GM23338 (cell line): ENCODE measurements at regions not wholly inside any gene's neighbourhood (a gene's known extent, or its start where the extent isn't known, plus 50 kb on each side); places are given as distances from the start of the nearest gene placed in this dataset.

Experiments used
- ATAC-seq: fragments of 200-7000 bp; cut with Tn5 transposase; 3 replicates; pipeline ENCODE4 v1.9.1; 2020
- DNase-seq: peaks from one replicate; pipeline ENCODE4 v3.0.0-alpha.2; 2015; ENCODE audit warnings: low spot score
- H2AFZ ChIP-seq: fragments of 200-600 bp; sonication (generic); 2 replicates; pipeline ENCODE4 v1.8.0; 2016; ENCODE audit warnings: antibody characterized with exemption, mild to moderate bottlenecking, moderate library complexity
- H3F3A ChIP-seq: fragments of 200-600 bp; sonication (generic); replicated peaks from 2 replicates; pipeline ENCODE4 v1.8.0; 2017; ENCODE audit warnings: antibody characterized with exemption, mixed run types, low read depth
- H3K27ac ChIP-seq: fragments of 200-600 bp; sonication (generic); 2 replicates; pipeline ENCODE4 v1.6.1; 2016; ENCODE audit warnings: low read depth
- H3K27me3 ChIP-seq: fragments of 200-600 bp; sonication (generic); 2 replicates; pipeline ENCODE4 v1.8.0; 2016; ENCODE audit warnings: mild to moderate bottlenecking, mixed run types, moderate library complexity; ENCODE audit not compliant: insufficient read depth
- H3K36me3 ChIP-seq: fragments of 200-600 bp; sonication (generic); 2 replicates; pipeline ENCODE4 v1.8.0; 2016; ENCODE audit warnings: mild to moderate bottlenecking; ENCODE audit not compliant: insufficient read depth
- H3K4me1 ChIP-seq: fragments of 200-600 bp; sonication (generic); 2 replicates; pipeline ENCODE4 v1.8.0; 2016; ENCODE audit warnings: mild to moderate bottlenecking, moderate library complexity; ENCODE audit not compliant: insufficient read depth
- H3K4me2 ChIP-seq: fragments of 200-600 bp; sonication (generic); 2 replicates; pipeline ENCODE4 v1.7.1; 2017; ENCODE audit warnings: mixed run types
- H3K4me3 ChIP-seq: fragments of 200-600 bp; sonication (generic); 2 replicates; pipeline ENCODE4 v1.6.1; 2016; ENCODE audit warnings: mixed run types
- H3K79me2 ChIP-seq: fragments of 200-600 bp; sonication (generic); replicated peaks from 2 replicates; pipeline ENCODE4 v1.8.0; 2017; ENCODE audit warnings: mild to moderate bottlenecking; ENCODE audit not compliant: insufficient read depth
- H3K9me2 ChIP-seq: fragments of 200-600 bp; sonication (generic); 2 replicates; pipeline ENCODE4 v1.8.0; 2017; ENCODE audit not compliant: insufficient read depth
- H4K20me1 ChIP-seq: fragments of 200-600 bp; sonication (generic); replicated peaks from 2 replicates; pipeline ENCODE4 v1.8.0; 2017; ENCODE audit warnings: mild to moderate bottlenecking; ENCODE audit not compliant: insufficient read depth
- H3K27ac Mint-ChIP-seq: 2 replicates; pipeline ENCODE4 v1.8.0; 2020; ENCODE audit warnings: inconsistent platforms, mild to moderate bottlenecking, moderate library complexity, mixed read lengths
- H3K27me3 Mint-ChIP-seq: 3 replicates; pipeline ENCODE4 v1.8.0; 2022; ENCODE audit warnings: low read depth, mild to moderate bottlenecking, moderate library complexity, mixed read lengths, inconsistent platforms; ENCODE audit not compliant: insufficient read depth, poor library complexity
- H3K36me3 Mint-ChIP-seq: 3 replicates; pipeline ENCODE4 v1.8.0; 2021; ENCODE audit warnings: low read depth, mild to moderate bottlenecking, inconsistent platforms, moderate library complexity, mixed read lengths
- H3K4me1 Mint-ChIP-seq: 3 replicates; pipeline ENCODE4 v1.8.0; 2020; ENCODE audit warnings: mild to moderate bottlenecking, inconsistent platforms, mixed read lengths
- H3K4me3 Mint-ChIP-seq: 3 replicates; pipeline ENCODE4 v1.8.0; 2021; ENCODE audit warnings: moderate library complexity, mild to moderate bottlenecking, inconsistent platforms, mixed read lengths
- H3K9me3 Mint-ChIP-seq: 3 replicates; pipeline ENCODE4 v1.8.0; 2020; ENCODE audit warnings: moderate library complexity, mild to moderate bottlenecking, inconsistent platforms, mixed read lengths
- EZH2 ChIP-seq: fragments of 200-600 bp; sonication (generic); IDR thresholded peaks from one replicate; pipeline ENCODE4 v1.8.0; 2017; ENCODE audit warnings: antibody characterized with exemption, mild to moderate bottlenecking, low read depth; ENCODE audit not compliant: unreplicated experiment
- EZH2phosphoT487 ChIP-seq: fragments of 200-600 bp; sonication (generic); IDR thresholded peaks from one replicate; pipeline ENCODE4 v1.8.1; 2018; ENCODE audit warnings: antibody characterized with exemption; ENCODE audit not compliant: unreplicated experiment
- POLR2AphosphoS5 ChIP-seq: IDR thresholded peaks from 2 replicates; pipeline ENCODE4 v1.6.1; 2016; ENCODE audit warnings: antibody characterized with exemption, low read depth
- TF ChIP-seq, protein P1 (sequence below): fragments of 250-450 bp; sonication (Bioruptor Pico); IDR thresholded peaks from 2 replicates; pipeline ENCODE4 v1.5.0; 2020; ENCODE audit warnings: mild to moderate bottlenecking, moderate library complexity
- TF ChIP-seq, protein P2 (sequence below): IDR thresholded peaks from one replicate; pipeline ENCODE4 v1.6.1; 2018; ENCODE audit warnings: antibody characterized with exemption; ENCODE audit not compliant: unreplicated experiment
- TF ChIP-seq, protein P3 (sequence below), 2 experiments: fragments of 200-600 bp in 1 of 2; sonication (generic) in 1 of 2; conservative IDR thresholded peaks; 2 replicates each; pipeline versions ENCODE4 v1.5.1 to v1.6.1; 2016 to 2017; ENCODE audit warnings: antibody characterized with exemption in 2 of 2, low read depth in 2 of 2, mild to moderate bottlenecking in 2 of 2, moderate library complexity in 1 of 2

DNA sequence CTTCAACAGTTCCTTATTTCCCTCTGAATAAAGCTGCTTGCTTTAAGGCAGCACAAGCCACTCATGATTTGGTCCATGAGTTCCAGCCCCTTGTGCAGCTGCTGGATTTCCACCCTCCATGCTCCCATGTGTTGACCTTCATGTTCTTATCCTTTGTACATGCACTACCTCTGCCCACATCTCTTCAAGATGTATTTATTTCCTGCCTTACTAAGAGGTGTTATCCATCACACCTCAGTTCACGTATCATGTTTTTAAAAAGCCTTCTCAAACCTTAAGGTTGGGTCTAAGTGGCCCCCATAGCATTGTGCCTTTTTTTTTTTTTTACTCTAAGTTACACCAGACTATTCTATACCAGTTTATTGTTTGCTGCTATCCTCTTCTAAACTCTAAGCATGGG, 107.7 kb downstream of the SIPA1L2 start (continued):
- TF ChIP-seq, protein P1, sequence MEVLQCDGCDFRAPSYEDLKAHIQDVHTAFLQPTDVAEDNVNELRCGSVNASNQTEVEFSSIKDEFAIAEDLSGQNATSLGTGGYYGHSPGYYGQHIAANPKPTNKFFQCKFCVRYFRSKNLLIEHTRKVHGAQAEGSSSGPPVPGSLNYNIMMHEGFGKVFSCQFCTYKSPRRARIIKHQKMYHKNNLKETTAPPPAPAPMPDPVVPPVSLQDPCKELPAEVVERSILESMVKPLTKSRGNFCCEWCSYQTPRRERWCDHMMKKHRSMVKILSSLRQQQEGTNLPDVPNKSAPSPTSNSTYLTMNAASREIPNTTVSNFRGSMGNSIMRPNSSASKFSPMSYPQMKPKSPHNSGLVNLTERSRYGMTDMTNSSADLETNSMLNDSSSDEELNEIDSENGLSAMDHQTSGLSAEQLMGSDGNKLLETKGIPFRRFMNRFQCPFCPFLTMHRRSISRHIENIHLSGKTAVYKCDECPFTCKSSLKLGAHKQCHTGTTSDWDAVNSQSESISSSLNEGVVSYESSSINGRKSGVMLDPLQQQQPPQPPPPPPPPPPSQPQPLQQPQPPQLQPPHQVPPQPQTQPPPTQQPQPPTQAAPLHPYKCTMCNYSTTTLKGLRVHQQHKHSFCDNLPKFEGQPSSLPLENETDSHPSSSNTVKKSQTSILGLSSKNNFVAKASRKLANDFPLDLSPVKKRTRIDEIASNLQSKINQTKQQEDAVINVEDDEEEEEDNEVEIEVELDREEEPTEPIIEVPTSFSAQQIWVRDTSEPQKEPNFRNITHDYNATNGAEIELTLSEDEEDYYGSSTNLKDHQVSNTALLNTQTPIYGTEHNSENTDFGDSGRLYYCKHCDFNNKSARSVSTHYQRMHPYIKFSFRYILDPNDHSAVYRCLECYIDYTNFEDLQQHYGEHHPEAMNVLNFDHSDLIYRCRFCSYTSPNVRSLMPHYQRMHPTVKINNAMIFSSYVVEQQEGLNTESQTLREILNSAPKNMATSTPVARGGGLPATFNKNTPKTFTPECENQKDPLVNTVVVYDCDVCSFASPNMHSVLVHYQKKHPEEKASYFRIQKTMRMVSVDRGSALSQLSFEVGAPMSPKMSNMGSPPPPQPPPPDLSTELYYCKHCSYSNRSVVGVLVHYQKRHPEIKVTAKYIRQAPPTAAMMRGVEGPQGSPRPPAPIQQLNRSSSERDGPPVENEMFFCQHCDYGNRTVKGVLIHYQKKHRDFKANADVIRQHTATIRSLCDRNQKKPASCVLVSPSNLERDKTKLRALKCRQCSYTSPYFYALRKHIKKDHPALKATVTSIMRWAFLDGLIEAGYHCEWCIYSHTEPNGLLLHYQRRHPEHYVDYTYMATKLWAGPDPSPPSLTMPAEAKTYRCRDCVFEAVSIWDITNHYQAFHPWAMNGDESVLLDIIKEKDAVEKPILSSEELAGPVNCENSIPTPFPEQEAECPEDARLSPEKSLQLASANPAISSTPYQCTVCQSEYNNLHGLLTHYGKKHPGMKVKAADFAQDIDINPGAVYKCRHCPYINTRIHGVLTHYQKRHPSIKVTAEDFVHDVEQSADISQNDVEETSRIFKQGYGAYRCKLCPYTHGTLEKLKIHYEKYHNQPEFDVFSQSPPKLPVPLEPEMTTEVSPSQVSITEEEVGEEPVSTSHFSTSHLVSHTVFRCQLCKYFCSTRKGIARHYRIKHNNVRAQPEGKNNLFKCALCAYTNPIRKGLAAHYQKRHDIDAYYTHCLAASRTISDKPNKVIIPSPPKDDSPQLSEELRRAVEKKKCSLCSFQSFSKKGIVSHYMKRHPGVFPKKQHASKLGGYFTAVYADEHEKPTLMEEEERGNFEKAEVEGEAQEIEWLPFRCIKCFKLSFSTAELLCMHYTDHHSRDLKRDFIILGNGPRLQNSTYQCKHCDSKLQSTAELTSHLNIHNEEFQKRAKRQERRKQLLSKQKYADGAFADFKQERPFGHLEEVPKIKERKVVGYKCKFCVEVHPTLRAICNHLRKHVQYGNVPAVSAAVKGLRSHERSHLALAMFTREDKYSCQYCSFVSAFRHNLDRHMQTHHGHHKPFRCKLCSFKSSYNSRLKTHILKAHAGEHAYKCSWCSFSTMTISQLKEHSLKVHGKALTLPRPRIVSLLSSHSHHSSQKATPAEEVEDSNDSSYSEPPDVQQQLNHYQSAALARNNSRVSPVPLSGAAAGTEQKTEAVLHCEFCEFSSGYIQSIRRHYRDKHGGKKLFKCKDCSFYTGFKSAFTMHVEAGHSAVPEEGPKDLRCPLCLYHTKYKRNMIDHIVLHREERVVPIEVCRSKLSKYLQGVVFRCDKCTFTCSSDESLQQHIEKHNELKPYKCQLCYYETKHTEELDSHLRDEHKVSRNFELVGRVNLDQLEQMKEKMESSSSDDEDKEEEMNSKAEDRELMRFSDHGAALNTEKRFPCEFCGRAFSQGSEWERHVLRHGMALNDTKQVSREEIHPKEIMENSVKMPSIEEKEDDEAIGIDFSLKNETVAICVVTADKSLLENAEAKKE (CRISPR knock-in tag) = no peak

DNA sequence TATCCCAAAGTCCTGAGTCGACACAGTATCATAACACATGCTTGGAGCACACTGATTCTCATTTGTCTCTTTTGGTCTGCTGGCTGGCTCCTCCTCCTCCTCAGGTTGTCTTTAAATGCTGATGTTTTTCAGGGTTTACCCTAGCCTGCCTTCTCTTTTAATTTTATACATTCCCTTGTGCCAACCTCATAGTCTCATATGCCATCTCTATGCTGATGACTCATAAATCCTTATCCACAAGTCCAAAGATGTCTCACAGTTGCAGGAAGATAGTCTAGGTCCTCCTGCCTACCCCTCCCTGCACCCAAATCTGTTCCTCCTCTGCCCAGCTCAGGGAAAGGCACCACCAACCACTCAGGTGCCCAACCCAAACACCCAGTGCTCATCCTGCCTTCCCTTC, 108.3 kb downstream of the SIPA1L2 start:
- no peak overlapping the region for H3K27ac Mint-ChIP-seq
- H3K36me3 ChIP-seq = no peaks in the 10 kb centered on the region
- no peak for DNase-seq
- H3K27me3 Mint-ChIP-seq = peaks cover 2% of the 10 kb centered on the region
- no peak overlapping the region for H2AFZ ChIP-seq
- no peak overlapping the region for H3K4me3 ChIP-seq
- no peaks in the 10 kb centered on the region for H3F3A ChIP-seq
- H3K4me3 Mint-ChIP-seq = no peak overlapping the region
- H3K9me3 Mint-ChIP-seq = no peaks in the 10 kb centered on the region
- no peaks in the 10 kb centered on the region for H3K27me3 ChIP-seq
- H3K4me1 ChIP-seq = 0 out of 2 replicates have a peak, but pooled peaks cover 7% of the 10 kb centered on the region
- no peak overlapping the region for H3K4me2 ChIP-seq
- H3K4me1 Mint-ChIP-seq = peaks cover 9% of the 10 kb centered on the region
- no peaks in the 10 kb centered on the region for H3K79me2 ChIP-seq
- 0 out of 2 replicates have a peak, but pooled peaks cover 3% of the 10 kb centered on the region for H4K20me1 ChIP-seq
- no peaks in the 10 kb centered on the region for H3K36me3 Mint-ChIP-seq
- H3K27ac ChIP-seq = no peak overlapping the region
- no peak for ATAC-seq
- no peak for TF ChIP-seq EZH2phosphoT487
- no peaks in the 10 kb centered on the region for H3K9me2 ChIP-seq

DNA sequence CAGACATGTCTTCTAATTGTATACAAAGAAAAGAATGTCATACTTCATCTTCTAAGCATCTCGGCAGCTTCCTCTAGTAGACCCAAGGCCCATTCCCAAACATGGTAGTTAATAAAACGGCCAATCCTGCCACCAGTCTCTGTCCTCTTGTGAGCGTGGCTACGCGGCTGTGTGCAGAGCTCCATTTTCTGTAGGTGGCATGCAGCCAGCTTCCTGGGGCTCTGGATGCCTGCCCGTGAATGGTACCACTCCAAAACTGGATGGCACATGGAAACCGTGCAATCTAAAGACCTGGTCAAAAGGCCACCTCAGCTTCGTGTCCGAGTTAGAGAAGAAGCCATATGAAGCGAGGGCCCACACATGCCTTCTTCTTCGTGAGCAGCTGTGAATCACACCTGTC, 110.7 kb downstream of the SIPA1L2 start:
- Mint-ChIP-seq H3K36me3 (peaks cover 4% of the 10 kb centered on the region; the same call in 1 of the 3 replicates), H3K27me3 (no peaks in the 10 kb centered on the region), H3K4me1 (peaks cover 9% of the 10 kb centered on the region), H3K4me3 (no peak overlapping the region), H3K27ac (no peak overlapping the region), H3K9me3 (no peaks in the 10 kb centered on the region)
- DNase-seq = no peak
- no peaks in the 10 kb centered on the region for H3F3A ChIP-seq
- no peak for ATAC-seq
- H3K9me2 ChIP-seq = no peaks in the 10 kb centered on the region
- 0 out of 2 replicates have a peak, but pooled peaks cover 7% of the 10 kb centered on the region for H3K4me1 ChIP-seq
- H4K20me1 ChIP-seq = 0 out of 2 replicates have a peak, but pooled peaks cover 3% of the 10 kb centered on the region
- no peak overlapping the region for H2AFZ ChIP-seq
- no peaks in the 10 kb centered on the region for H3K36me3 ChIP-seq
- H3K4me2 ChIP-seq = no peak overlapping the region
- no peaks in the 10 kb centered on the region for H3K79me2 ChIP-seq
- no peak overlapping the region for H3K27ac ChIP-seq
- no peaks in the 10 kb centered on the region for H3K27me3 ChIP-seq
- no peak overlapping the region for H3K4me3 ChIP-seq
- TF ChIP-seq EZH2 = no peak
- TF ChIP-seq POLR2AphosphoS5 = no peak
- TF ChIP-seq, protein P2, sequence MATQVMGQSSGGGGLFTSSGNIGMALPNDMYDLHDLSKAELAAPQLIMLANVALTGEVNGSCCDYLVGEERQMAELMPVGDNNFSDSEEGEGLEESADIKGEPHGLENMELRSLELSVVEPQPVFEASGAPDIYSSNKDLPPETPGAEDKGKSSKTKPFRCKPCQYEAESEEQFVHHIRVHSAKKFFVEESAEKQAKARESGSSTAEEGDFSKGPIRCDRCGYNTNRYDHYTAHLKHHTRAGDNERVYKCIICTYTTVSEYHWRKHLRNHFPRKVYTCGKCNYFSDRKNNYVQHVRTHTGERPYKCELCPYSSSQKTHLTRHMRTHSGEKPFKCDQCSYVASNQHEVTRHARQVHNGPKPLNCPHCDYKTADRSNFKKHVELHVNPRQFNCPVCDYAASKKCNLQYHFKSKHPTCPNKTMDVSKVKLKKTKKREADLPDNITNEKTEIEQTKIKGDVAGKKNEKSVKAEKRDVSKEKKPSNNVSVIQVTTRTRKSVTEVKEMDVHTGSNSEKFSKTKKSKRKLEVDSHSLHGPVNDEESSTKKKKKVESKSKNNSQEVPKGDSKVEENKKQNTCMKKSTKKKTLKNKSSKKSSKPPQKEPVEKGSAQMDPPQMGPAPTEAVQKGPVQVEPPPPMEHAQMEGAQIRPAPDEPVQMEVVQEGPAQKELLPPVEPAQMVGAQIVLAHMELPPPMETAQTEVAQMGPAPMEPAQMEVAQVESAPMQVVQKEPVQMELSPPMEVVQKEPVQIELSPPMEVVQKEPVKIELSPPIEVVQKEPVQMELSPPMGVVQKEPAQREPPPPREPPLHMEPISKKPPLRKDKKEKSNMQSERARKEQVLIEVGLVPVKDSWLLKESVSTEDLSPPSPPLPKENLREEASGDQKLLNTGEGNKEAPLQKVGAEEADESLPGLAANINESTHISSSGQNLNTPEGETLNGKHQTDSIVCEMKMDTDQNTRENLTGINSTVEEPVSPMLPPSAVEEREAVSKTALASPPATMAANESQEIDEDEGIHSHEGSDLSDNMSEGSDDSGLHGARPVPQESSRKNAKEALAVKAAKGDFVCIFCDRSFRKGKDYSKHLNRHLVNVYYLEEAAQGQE = no peak
- TF ChIP-seq, protein P3, sequence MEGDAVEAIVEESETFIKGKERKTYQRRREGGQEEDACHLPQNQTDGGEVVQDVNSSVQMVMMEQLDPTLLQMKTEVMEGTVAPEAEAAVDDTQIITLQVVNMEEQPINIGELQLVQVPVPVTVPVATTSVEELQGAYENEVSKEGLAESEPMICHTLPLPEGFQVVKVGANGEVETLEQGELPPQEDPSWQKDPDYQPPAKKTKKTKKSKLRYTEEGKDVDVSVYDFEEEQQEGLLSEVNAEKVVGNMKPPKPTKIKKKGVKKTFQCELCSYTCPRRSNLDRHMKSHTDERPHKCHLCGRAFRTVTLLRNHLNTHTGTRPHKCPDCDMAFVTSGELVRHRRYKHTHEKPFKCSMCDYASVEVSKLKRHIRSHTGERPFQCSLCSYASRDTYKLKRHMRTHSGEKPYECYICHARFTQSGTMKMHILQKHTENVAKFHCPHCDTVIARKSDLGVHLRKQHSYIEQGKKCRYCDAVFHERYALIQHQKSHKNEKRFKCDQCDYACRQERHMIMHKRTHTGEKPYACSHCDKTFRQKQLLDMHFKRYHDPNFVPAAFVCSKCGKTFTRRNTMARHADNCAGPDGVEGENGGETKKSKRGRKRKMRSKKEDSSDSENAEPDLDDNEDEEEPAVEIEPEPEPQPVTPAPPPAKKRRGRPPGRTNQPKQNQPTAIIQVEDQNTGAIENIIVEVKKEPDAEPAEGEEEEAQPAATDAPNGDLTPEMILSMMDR (conservative IDR thresholded peaks at IDR 0.05; ENCODE audit: low read depth in 2 of 2) = no peak
- TF ChIP-seq EZH2phosphoT487 = no peak
